Muscle of back (tissue), 3 donors: ENCODE measurements at regions not wholly inside any gene's neighbourhood (a gene's known extent, or its start where the extent isn't known, plus 50 kb on each side); places are given as distances from the start of the nearest gene placed in this dataset.
A peak's percentile ranks its signal among the peaks of the same experiment; 100 is the strongest.
"Not testable (repeated sequence)": the region's sequence is repeated elsewhere in the genome, so short reads cannot be mapped to it uniquely, and the experiment has no call there.

Source experiments
- DNase-seq, 3 donors: peaks; one replicate each; pipeline versions ENCODE4 v3.0.0 to v3.0.0-alpha.2; 2013

- DNase-seq = not testable (repeated sequence)
These were observed 146.6 kb upstream of the GRK3 start for GRCh38 chr22:25417826-25418225.

GRCh38 chr22:25419247-25420113 is 145.0 kb upstream of the GRK3 start:
- DNase-seq = peak in 2 of 3 donors; percentile 40 to 68

- not testable (repeated sequence) for DNase-seq
These were observed 144.4 kb upstream of the GRK3 start for GRCh38 chr22:25420114-25420441.

GRCh38 chr22:25420471-25420924 is 144.0 kb upstream of the GRK3 start:
- DNase-seq = no peak

GRCh38 chr22:25420925-25421904 is 143.3 kb upstream of the GRK3 start:
- DNase-seq = peak in 1 of 3 donors; percentile 35

- not testable (repeated sequence) for DNase-seq
These were observed 137.8 kb upstream of the GRK3 start for GRCh38 chr22:25426530-25427308.

- DNase-seq = not testable (repeated sequence)
These were observed 132.7 kb upstream of the GRK3 start for GRCh38 chr22:25431637-25432342.

- not testable (repeated sequence) for DNase-seq
These were observed 131.0 kb upstream of the GRK3 start for GRCh38 chr22:25433381-25433970.

- no peak for DNase-seq
These were observed 126.9 kb upstream of the GRK3 start for GRCh38 chr22:25437414-25438160.

GRCh38 chr22:25447067-25447685 is 117.3 kb upstream of the GRK3 start:
- peak; percentile 51 to 88 (median 74) for DNase-seq

- peak; percentile 86 to 96 (median 87) for DNase-seq
These were observed 116.6 kb upstream of the GRK3 start for GRCh38 chr22:25447686-25448434.

- DNase-seq = peak; percentile 16 to 60 (median 29)
These were observed 115.9 kb upstream of the GRK3 start for GRCh38 chr22:25448435-25449051.

- DNase-seq = no peak
These were observed 114.6 kb upstream of the GRK3 start for GRCh38 chr22:25449781-25450317.

GRCh38 chr22:25451480-25452114 is 112.9 kb upstream of the GRK3 start:
- DNase-seq = no peak

GRCh38 chr22:25452116-25452700 is 112.3 kb upstream of the GRK3 start:
- no peak for DNase-seq

GRCh38 chr22:25453058-25453457 is 111.4 kb upstream of the GRK3 start:
- DNase-seq = no peak

GRCh38 chr22:25453557-25453956 is 110.9 kb upstream of the GRK3 start:
- DNase-seq = no peak
